Right atrium auricular region (tissue), 2 donors: ENCODE measurements at regions not wholly inside any gene's neighbourhood (a gene's known extent, or its start where the extent isn't known, plus 50 kb on each side); places are given as distances from the start of the nearest gene placed in this dataset.

Source experiments
- DNase-seq: peaks from one replicate; pipeline ENCODE4 v3.0.0-alpha.2; 2019; ENCODE audit warnings: low spot score
- H3K27ac ChIP-seq, 2 donors: fragments of 200-600 bp; sonication (generic); 1 replicate in 1 of 2; 2 replicates in 1 of 2; pipeline ENCODE4 v1.5.1; 2016 to 2019
- H3K27me3 ChIP-seq, 2 donors: fragments of 200-600 bp; sonication (generic); one replicate each; pipeline versions ENCODE4 v1.5.1 to v1.6.0; 2017 to 2019
- H3K36me3 ChIP-seq: fragments of 200-600 bp; sonication (generic); one replicate; pipeline ENCODE4 v1.5.1; 2016
- H3K4me1 ChIP-seq, 2 donors: fragments of 200-600 bp; sonication (generic); one replicate each; pipeline versions ENCODE4 v1.5.1 to v1.6.0; 2017 to 2019
- H3K4me3 ChIP-seq, 2 donors: fragments of 200-600 bp; sonication (generic); 1 replicate in 1 of 2; 2 replicates in 1 of 2; pipeline ENCODE4 v1.5.1; 2017 to 2019; ENCODE audit warnings: mild to moderate bottlenecking in 1 of 2, moderate library complexity in 1 of 2
- H3K9me3 ChIP-seq, 2 donors: fragments of 200-600 bp; sonication (generic); one replicate each; pipeline ENCODE4 v1.5.1; 2019
- CTCF ChIP-seq, 2 donors: fragments of 200-600 bp; sonication (generic); IDR thresholded peaks; one replicate each; pipeline ENCODE4 v1.5.1; 2019; ENCODE audit warnings: antibody characterized with exemption in 2 of 2

- no peak for TF ChIP-seq CTCF (IDR thresholded peaks at IDR 0.05)
- H3K36me3 ChIP-seq: no peaks in the 10 kb centered on the region
- DNase-seq: no peak
- no peaks in the 10 kb centered on the region for H3K4me1 ChIP-seq
- no peak overlapping the region for H3K27ac ChIP-seq
- no peaks in the 10 kb centered on the region for H3K27me3 ChIP-seq
- no peak overlapping the region for H3K4me3 ChIP-seq
- no peaks in the 10 kb centered on the region for H3K9me3 ChIP-seq
These were observed 608.4 kb downstream of the LRFN5 start for GRCh38 chr14:42214981-42215491.

GRCh38 chr14:42200957-42201356, 594.3 kb downstream of the LRFN5 start:
- no peaks in the 10 kb centered on the region for H3K27me3 ChIP-seq
- H3K36me3 ChIP-seq: no peaks in the 10 kb centered on the region
- no peaks in the 10 kb centered on the region for H3K9me3 ChIP-seq
- TF ChIP-seq CTCF (IDR thresholded peaks at IDR 0.05): no peak
- no peaks in the 10 kb centered on the region for H3K4me1 ChIP-seq
- no peak overlapping the region for H3K4me3 ChIP-seq
- no peak for DNase-seq
- no peak overlapping the region for H3K27ac ChIP-seq

GRCh38 chr14:42198010-42198409, 591.3 kb downstream of the LRFN5 start:
- Histone ChIP-seq H3K4me1 (no peaks in the 10 kb centered on the region), H3K36me3 (no peaks in the 10 kb centered on the region), H3K27ac (no peak overlapping the region), H3K27me3 (no peaks in the 10 kb centered on the region), H3K9me3 (no peaks in the 10 kb centered on the region), H3K4me3 (no peak overlapping the region)
- no peak for DNase-seq
- TF ChIP-seq CTCF (IDR thresholded peaks at IDR 0.05): no peak

- no peak overlapping the region for H3K4me3 ChIP-seq
- no peaks in the 10 kb centered on the region for H3K4me1 ChIP-seq
- no peak for DNase-seq
- H3K9me3 ChIP-seq: no peaks in the 10 kb centered on the region
- H3K36me3 ChIP-seq: no peaks in the 10 kb centered on the region
- H3K27ac ChIP-seq: no peak overlapping the region
- TF ChIP-seq CTCF (IDR thresholded peaks at IDR 0.05): no peak
- H3K27me3 ChIP-seq: no peaks in the 10 kb centered on the region
These were observed 586.3 kb downstream of the LRFN5 start for GRCh38 chr14:42192738-42193653.

- DNase-seq: no peak
- Histone ChIP-seq H3K27me3 (no peaks in the 10 kb centered on the region), H3K9me3 (no peaks in the 10 kb centered on the region), H3K36me3 (no peaks in the 10 kb centered on the region), H3K4me1 (no peaks in the 10 kb centered on the region), H3K27ac (no peak overlapping the region), H3K4me3 (no peak overlapping the region)
- no peak for TF ChIP-seq CTCF (IDR thresholded peaks at IDR 0.05)
These were observed 584.1 kb downstream of the LRFN5 start for GRCh38 chr14:42190744-42191143.
